HepG2 (cell line): ENCODE measurements at regions not wholly inside any gene's neighbourhood (a gene's known extent, or its start where the extent isn't known, plus 50 kb on each side); places are given as distances from the start of the nearest gene placed in this dataset.

Source experiments
- CCDC6 ChIP-seq: sonication (generic); formaldehyde crosslinking; IDR thresholded peaks from 2 replicates; pipeline ENCODE4 v1.8.1; 2022; ENCODE audit warnings: mild to moderate bottlenecking, missing genetic modification reagents, moderate library complexity
- EED ChIP-seq: sonication (generic); formaldehyde crosslinking; IDR thresholded peaks from 2 replicates; pipeline ENCODE4 v1.5.0; 2020; ENCODE audit warnings: mild to moderate bottlenecking, missing genetic modification reagents
- HHEX ChIP-seq: IDR thresholded peaks from 2 replicates; pipeline ENCODE4 v1.6.1; 2016; ENCODE audit warnings: control low read depth
- HOXA5 ChIP-seq: sonication (generic); formaldehyde crosslinking; IDR thresholded peaks from 2 replicates; pipeline ENCODE4 v1.4.0; 2020; ENCODE audit warnings: missing genetic modification reagents
- KDM5B ChIP-seq: sonication (generic); formaldehyde crosslinking; IDR thresholded peaks from 2 replicates; pipeline ENCODE4 v1.4.0; 2020; ENCODE audit warnings: missing genetic modification reagents, mild to moderate bottlenecking, borderline replicate concordance
- PRMT3 ChIP-seq: sonication (generic); formaldehyde crosslinking; IDR thresholded peaks from 2 replicates; pipeline ENCODE4 v1.8.1; 2022; ENCODE audit warnings: low read depth, mild to moderate bottlenecking, moderate library complexity, missing genetic modification reagents, borderline replicate concordance
- SRSF4 ChIP-seq: fragments of 200-400 bp; formaldehyde crosslinking; IDR thresholded peaks from one replicate; pipeline ENCODE4 v1.6.1; 2018; ENCODE audit warnings: mild to moderate bottlenecking, low read depth, low read length, moderate library complexity; ENCODE audit not compliant: poor library complexity, severe bottlenecking
- TBP ChIP-seq: sonication (generic); formaldehyde crosslinking; IDR thresholded peaks from 2 replicates; pipeline ENCODE4 v1.5.0; 2020; ENCODE audit warnings: missing genetic modification reagents
- TOPORS ChIP-seq: sonication (generic); formaldehyde crosslinking; IDR thresholded peaks from 2 replicates; pipeline ENCODE4 v1.8.0; 2023; ENCODE audit warnings: mild to moderate bottlenecking, missing genetic modification reagents
- XBP1 ChIP-seq: sonication (generic); formaldehyde crosslinking; IDR thresholded peaks from 2 replicates; pipeline ENCODE4 v1.5.0; 2020; ENCODE audit warnings: missing genetic modification reagents
- ZNF3 ChIP-seq: IDR thresholded peaks from 2 replicates; pipeline ENCODE4 v1.7.0; 2017; ENCODE audit warnings: inconsistent platforms
- ZNF33B ChIP-seq: sonication (generic); formaldehyde crosslinking; IDR thresholded peaks from 2 replicates; pipeline ENCODE4 v1.5.1; 2020; ENCODE audit warnings: mild to moderate bottlenecking, missing genetic modification reagents
- ZNF431 ChIP-seq: sonication (generic); formaldehyde crosslinking; IDR thresholded peaks from 2 replicates; pipeline ENCODE4 v1.9.0; 2022; ENCODE audit warnings: missing genetic modification reagents, low read depth, mild to moderate bottlenecking, borderline replicate concordance
- ZNF747 ChIP-seq: sonication (generic); formaldehyde crosslinking; IDR thresholded peaks from 2 replicates; pipeline ENCODE4 v1.8.1; 2023; ENCODE audit warnings: missing genetic modification reagents, mild to moderate bottlenecking, borderline replicate concordance
- ZNF75D ChIP-seq: sonication (generic); formaldehyde crosslinking; IDR thresholded peaks from 2 replicates; pipeline ENCODE4 v1.8.1; 2023; ENCODE audit warnings: missing genetic modification reagents, mild to moderate bottlenecking, borderline replicate concordance
- TF ChIP-seq, protein P1 (sequence below): sonication (generic); formaldehyde crosslinking; IDR thresholded peaks from 2 replicates; pipeline ENCODE4 v1.5.1; 2020; ENCODE audit warnings: mild to moderate bottlenecking, missing genetic modification reagents, borderline replicate concordance
- TF ChIP-seq, protein P2 (sequence below): sonication (generic); formaldehyde crosslinking; IDR thresholded peaks from 2 replicates; pipeline ENCODE4 v1.8.0; 2022; ENCODE audit warnings: low read depth, missing genetic modification reagents
- TF ChIP-seq, protein P3 (sequence below): sonication (generic); formaldehyde crosslinking; IDR thresholded peaks from 2 replicates; pipeline ENCODE4 v1.8.0; 2022; ENCODE audit warnings: missing genetic modification reagents, mild to moderate bottlenecking, borderline replicate concordance
- TF ChIP-seq, protein P4 (sequence below): sonication (generic); formaldehyde crosslinking; IDR thresholded peaks from 2 replicates; pipeline ENCODE4 v1.4.0; 2020; ENCODE audit warnings: mild to moderate bottlenecking, missing genetic modification reagents

DNA sequence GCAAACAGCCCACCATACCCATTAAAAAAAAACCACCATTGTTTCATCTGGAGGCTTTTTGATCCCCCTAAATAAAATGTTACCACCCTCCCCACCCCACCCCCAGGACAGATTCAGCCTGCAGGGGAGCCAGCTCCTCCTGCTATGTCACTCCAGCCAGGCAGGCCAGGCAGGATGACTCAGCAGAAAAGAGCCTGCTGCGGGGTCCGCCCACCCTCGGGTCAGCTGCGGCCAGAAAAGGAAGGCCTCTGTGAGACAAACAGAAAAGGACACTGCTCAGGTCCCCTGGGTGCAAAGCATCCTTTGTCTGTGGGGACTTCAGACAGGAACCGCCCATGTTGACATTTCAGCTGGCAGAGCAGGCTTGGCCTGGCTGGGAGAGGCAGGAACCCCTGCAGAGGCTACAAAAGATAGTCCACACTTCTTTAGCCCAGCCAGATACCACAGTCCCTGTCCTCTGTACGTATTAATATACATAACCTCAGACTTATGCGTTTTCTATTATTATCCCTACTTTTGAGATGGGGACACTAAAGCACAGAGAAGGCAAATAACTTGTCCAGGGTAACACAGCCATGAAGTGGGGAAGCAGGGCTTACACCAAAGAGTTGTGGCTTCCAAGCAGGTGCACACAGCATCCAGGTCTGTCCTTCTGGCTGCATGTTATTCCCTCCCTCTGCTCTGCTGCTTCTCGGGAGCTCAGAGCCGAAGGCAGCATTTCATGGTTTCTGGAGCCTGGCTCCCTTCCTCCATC lies 147.7 kb downstream of the CPEB2 start (continued):
- TF ChIP-seq SRSF4 = no peak
- TF ChIP-seq ZNF75D (CRISPR knock-in tag) = no peak
- TF ChIP-seq ZNF431 (CRISPR knock-in tag) = no peak
- TF ChIP-seq, protein P1, sequence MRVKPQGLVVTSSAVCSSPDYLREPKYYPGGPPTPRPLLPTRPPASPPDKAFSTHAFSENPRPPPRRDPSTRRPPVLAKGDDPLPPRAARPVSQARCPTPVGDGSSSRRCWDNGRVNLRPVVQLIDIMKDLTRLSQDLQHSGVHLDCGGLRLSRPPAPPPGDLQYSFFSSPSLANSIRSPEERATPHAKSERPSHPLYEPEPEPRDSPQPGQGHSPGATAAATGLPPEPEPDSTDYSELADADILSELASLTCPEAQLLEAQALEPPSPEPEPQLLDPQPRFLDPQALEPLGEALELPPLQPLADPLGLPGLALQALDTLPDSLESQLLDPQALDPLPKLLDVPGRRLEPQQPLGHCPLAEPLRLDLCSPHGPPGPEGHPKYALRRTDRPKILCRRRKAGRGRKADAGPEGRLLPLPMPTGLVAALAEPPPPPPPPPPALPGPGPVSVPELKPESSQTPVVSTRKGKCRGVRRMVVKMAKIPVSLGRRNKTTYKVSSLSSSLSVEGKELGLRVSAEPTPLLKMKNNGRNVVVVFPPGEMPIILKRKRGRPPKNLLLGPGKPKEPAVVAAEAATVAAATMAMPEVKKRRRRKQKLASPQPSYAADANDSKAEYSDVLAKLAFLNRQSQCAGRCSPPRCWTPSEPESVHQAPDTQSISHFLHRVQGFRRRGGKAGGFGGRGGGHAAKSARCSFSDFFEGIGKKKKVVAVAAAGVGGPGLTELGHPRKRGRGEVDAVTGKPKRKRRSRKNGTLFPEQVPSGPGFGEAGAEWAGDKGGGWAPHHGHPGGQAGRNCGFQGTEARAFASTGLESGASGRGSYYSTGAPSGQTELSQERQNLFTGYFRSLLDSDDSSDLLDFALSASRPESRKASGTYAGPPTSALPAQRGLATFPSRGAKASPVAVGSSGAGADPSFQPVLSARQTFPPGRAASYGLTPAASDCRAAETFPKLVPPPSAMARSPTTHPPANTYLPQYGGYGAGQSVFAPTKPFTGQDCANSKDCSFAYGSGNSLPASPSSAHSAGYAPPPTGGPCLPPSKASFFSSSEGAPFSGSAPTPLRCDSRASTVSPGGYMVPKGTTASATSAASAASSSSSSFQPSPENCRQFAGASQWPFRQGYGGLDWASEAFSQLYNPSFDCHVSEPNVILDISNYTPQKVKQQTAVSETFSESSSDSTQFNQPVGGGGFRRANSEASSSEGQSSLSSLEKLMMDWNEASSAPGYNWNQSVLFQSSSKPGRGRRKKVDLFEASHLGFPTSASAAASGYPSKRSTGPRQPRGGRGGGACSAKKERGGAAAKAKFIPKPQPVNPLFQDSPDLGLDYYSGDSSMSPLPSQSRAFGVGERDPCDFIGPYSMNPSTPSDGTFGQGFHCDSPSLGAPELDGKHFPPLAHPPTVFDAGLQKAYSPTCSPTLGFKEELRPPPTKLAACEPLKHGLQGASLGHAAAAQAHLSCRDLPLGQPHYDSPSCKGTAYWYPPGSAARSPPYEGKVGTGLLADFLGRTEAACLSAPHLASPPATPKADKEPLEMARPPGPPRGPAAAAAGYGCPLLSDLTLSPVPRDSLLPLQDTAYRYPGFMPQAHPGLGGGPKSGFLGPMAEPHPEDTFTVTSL (CRISPR knock-in tag) = peak; percentile 77; the same call in 1 of the 2 replicates
- TF ChIP-seq ZNF3 (CRISPR knock-in tag) = no peak
- TF ChIP-seq PRMT3 (CRISPR knock-in tag) = no peak
- no peak for TF ChIP-seq XBP1 (CRISPR knock-in tag)
- TF ChIP-seq ZNF33B (CRISPR knock-in tag) = no peak
- TF ChIP-seq, protein P2, sequence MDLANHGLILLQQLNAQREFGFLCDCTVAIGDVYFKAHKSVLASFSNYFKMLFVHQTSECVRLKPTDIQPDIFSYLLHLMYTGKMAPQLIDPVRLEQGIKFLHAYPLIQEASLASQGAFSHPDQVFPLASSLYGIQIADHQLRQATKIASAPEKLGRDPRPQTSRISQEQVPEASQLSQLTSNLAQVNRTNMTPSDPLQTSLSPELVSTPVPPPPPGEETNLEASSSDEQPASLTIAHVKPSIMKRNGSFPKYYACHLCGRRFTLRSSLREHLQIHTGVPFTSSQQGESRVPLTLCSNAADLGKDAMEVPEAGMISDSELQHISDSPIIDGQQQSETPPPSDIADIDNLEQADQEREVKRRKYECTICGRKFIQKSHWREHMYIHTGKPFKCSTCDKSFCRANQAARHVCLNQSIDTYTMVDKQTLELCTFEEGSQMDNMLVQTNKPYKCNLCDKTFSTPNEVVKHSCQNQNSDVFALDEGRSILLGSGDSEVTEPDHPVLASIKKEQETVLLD (CRISPR knock-in tag) = no peak
- TF ChIP-seq CCDC6 (CRISPR knock-in tag) = no peak
- no peak for TF ChIP-seq KDM5B (CRISPR knock-in tag)
- no peak for TF ChIP-seq HOXA5 (CRISPR knock-in tag)
- TF ChIP-seq, protein P3, sequence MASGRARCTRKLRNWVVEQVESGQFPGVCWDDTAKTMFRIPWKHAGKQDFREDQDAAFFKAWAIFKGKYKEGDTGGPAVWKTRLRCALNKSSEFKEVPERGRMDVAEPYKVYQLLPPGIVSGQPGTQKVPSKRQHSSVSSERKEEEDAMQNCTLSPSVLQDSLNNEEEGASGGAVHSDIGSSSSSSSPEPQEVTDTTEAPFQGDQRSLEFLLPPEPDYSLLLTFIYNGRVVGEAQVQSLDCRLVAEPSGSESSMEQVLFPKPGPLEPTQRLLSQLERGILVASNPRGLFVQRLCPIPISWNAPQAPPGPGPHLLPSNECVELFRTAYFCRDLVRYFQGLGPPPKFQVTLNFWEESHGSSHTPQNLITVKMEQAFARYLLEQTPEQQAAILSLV = no peak
- TF ChIP-seq TBP = no peak
- no peak for TF ChIP-seq ZNF747 (CRISPR knock-in tag)
- no peak for TF ChIP-seq TOPORS (CRISPR knock-in tag)
- TF ChIP-seq EED (CRISPR knock-in tag) = no peak
- TF ChIP-seq HHEX (CRISPR knock-in tag) = no peak
- TF ChIP-seq, protein P4, sequence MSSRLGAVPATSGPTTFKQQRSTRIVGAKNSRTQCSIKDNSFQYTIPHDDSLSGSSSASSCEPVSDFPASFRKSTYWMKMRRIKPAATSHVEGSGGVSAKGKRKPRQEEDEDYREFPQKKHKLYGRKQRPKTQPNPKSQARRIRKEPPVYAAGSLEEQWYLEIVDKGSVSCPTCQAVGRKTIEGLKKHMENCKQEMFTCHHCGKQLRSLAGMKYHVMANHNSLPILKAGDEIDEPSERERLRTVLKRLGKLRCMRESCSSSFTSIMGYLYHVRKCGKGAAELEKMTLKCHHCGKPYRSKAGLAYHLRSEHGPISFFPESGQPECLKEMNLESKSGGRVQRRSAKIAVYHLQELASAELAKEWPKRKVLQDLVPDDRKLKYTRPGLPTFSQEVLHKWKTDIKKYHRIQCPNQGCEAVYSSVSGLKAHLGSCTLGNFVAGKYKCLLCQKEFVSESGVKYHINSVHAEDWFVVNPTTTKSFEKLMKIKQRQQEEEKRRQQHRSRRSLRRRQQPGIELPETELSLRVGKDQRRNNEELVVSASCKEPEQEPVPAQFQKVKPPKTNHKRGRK (CRISPR knock-in tag) = no peak
